ENCODE measurements at regions not wholly inside any gene's neighbourhood (a gene's known extent, or its start where the extent isn't known, plus 50 kb on each side); places are given as distances from the start of the nearest gene placed in this dataset.

DNA sequence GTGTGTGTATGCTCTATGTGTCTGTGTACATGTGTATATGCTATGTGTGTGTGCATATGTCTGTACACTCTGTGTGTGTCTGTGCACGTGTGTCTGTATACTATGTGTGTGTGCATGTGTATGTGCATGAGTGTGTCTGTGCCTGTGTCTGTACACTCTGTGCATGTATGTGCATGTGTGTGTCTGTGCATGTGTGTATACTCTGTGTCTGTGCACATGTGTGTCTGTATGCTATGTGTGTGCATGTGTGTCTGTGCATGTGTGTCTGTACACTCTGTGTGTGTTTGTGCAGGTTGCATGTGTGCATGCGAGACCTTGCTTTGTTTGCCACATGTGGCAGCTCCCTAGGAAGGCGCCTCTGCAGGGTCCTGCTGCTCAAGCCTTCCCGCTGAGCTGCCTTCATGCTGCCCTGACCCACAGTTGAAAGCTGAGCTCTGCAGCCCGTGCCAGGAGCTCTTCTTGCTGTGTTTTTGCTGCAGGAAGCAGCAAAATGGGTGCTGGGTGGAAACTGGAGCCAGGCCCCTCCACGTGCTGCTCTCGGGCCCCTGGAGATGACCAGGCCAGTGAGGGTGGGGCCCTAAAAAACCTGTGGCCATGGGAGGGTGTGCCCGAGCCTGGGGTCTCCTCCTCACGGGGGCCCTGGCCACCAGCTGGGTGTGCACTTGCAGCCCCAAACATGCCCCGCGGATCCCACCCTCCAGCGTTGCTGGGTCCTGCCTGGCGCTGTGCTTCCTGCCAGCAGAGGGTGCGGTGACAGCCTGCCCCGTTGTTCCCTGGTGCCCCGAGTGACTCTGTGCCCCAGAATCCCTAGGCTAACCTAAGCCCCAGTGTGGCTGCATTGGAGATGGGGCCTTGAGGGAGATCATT, 109.1 kb downstream of the DACT2 start:
- H3K4me3 ChIP-seq, result no peak overlapping the region
- H3K4me1 ChIP-seq, result no peaks in the 10 kb centered on the region
- no peak for DNase-seq
- H3K27me3 ChIP-seq, result no peaks in the 10 kb centered on the region
- no peak overlapping the region for H3K27ac ChIP-seq
- intact Hi-C loops (cut with DNase I), result no loop called here
- TF ChIP-seq, protein P1, sequence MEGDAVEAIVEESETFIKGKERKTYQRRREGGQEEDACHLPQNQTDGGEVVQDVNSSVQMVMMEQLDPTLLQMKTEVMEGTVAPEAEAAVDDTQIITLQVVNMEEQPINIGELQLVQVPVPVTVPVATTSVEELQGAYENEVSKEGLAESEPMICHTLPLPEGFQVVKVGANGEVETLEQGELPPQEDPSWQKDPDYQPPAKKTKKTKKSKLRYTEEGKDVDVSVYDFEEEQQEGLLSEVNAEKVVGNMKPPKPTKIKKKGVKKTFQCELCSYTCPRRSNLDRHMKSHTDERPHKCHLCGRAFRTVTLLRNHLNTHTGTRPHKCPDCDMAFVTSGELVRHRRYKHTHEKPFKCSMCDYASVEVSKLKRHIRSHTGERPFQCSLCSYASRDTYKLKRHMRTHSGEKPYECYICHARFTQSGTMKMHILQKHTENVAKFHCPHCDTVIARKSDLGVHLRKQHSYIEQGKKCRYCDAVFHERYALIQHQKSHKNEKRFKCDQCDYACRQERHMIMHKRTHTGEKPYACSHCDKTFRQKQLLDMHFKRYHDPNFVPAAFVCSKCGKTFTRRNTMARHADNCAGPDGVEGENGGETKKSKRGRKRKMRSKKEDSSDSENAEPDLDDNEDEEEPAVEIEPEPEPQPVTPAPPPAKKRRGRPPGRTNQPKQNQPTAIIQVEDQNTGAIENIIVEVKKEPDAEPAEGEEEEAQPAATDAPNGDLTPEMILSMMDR (IDR thresholded peaks at IDR 0.05), result no peak
- H3K9ac ChIP-seq (ENCODE audit: low read depth in 2 of 2, low read length in 2 of 2), result no peak overlapping the region
- H3K36me3 ChIP-seq, result no peaks in the 10 kb centered on the region
- no peaks in the 10 kb centered on the region for H3K9me3 ChIP-seq

DNA sequence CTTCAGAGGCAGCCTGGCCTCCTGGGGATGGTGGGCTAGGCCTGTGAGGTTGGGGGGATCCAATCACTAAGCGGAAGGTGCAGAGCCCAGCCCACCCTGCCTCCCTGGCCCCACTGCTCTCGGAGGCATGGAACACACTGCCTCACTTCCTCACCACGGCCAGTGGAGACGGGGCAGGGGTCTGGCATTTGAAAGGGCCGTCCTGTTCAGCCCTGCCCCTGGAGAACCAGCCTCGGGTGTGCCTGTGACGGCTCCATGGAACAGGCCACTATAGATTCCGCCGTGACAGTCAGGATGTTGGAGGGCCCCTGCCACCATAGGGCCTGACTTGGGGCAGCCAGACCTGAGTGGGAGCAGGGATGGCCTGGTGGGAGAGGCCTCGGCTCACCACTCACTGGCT, 110.2 kb downstream of the DACT2 start:
- intact Hi-C loops (cut with DNase I), result no loop called here
- TF ChIP-seq, protein P1 (IDR thresholded peaks at IDR 0.05), result no peak

DNA sequence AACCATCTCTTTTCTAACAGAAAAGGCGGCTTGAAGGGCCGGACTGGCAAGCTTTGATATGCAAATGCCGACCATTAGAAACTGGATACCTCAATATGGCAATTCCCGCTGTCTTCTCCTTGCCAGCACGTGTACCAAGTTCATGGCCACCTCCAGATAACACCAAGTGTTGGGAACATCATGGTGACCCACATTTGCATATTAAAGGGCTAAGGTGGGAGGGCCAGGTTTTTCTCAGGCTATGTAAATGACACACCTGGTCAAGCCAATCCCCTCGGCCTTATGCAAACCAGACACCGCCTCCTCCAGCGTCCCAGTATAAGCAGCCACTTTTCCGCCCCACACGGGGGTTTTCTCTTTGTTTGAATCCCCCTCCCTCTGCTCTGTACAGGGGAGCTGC, 110.7 kb downstream of the DACT2 start:
- Histone ChIP-seq H3K4me1 (no peaks in the 10 kb centered on the region), H3K9me3 (no peaks in the 10 kb centered on the region), H3K4me3 (no peak overlapping the region), H3K27ac (no peak overlapping the region), H3K9ac (ENCODE audit: low read depth in 2 of 2, low read length in 2 of 2) (no peak overlapping the region), H3K27me3 (no peaks in the 10 kb centered on the region), H3K36me3 (no peaks in the 10 kb centered on the region)
- TF ChIP-seq, protein P1 (IDR thresholded peaks at IDR 0.05), result no peak
- intact Hi-C loops (cut with DNase I), result no loop called here
- no peak for DNase-seq

More for the DNA sequence above, 110.2 kb downstream of the DACT2 start:
- H3K4me3 ChIP-seq, result no peak overlapping the region
- no peak overlapping the region for H3K9ac ChIP-seq (ENCODE audit: low read depth in 2 of 2, low read length in 2 of 2)
- no peaks in the 10 kb centered on the region for H3K36me3 ChIP-seq
- H3K27ac ChIP-seq, result no peak overlapping the region
- no peaks in the 10 kb centered on the region for H3K27me3 ChIP-seq
- no peak for DNase-seq
- no peaks in the 10 kb centered on the region for H3K4me1 ChIP-seq
- no peaks in the 10 kb centered on the region for H3K9me3 ChIP-seq

DNA sequence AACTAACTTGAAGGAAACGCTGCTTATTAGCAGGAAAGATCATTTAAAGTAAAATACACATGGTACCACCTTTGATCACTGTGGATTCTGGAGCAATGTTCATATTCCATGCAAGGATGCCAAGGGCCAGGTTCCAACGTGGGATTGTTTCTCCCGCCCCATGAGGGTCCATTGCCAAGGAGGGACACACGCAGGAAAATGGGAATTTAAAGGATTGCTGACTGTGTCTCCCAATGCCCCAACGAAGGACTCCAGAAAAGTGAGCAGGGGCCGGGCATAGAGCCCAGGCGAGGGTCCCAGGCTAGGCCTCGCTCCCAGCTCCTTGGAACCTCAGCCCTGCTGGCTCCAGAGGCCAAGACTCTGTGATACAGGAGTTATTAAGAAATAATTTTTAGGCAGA, 111.2 kb downstream of the DACT2 start:
- intact Hi-C loops (cut with DNase I), result no loop called here
- H3K4me3 ChIP-seq, result no peak overlapping the region
- TF ChIP-seq, protein P1 (IDR thresholded peaks at IDR 0.05), result no peak
- no peak overlapping the region for H3K9ac ChIP-seq (ENCODE audit: low read depth in 2 of 2, low read length in 2 of 2)
- no peaks in the 10 kb centered on the region for H3K27me3 ChIP-seq
- no peaks in the 10 kb centered on the region for H3K9me3 ChIP-seq
- no peaks in the 10 kb centered on the region for H3K36me3 ChIP-seq
- DNase-seq, result no peak
- H3K4me1 ChIP-seq, result no peaks in the 10 kb centered on the region
- no peak overlapping the region for H3K27ac ChIP-seq

DNA sequence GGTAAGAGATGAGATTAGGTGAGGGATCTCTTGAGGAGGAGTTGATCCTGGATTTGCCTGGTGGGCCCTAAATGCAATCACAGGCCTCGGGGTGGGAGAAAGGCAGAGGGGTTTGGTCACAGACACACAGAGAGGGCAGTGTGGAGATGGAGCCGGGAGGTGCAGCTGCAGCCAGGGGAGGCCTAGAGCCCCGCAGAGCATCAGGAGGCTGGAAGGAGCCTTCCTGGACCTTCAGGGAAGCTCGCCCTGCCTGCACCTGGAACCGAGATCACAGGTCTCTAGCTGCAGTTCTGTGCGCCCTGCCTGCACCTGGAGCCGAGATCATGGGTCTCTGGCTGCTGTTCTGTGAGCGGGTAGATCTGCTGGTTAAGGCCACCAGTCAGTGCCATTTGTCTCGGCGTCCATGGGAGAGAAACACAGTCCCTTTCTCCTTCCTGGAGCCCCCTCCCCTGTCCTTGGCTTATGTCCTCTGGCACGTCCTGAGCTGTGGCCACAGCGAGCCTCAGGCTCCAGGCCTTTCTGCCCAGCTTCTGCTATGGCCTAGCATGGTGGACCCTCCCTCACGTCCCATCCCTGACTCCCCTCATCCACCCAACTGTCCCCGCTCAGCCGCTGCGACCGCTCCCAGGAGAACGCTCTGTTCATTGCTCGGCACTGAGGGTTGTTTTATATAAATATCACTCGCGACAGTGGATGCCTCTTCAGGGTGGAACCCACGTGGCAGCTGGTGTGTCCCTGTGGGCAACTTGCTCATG, 112.0 kb downstream of the DACT2 start:
- Histone ChIP-seq H3K27me3 (no peaks in the 10 kb centered on the region), H3K9ac (ENCODE audit: low read depth in 2 of 2, low read length in 2 of 2) (no peak overlapping the region), H3K4me3 (no peak overlapping the region), H3K4me1 (no peaks in the 10 kb centered on the region), H3K36me3 (no peaks in the 10 kb centered on the region), H3K27ac (no peak overlapping the region), H3K9me3 (no peaks in the 10 kb centered on the region)
- no peak for DNase-seq
- intact Hi-C loops (cut with DNase I), result no loop called here
- TF ChIP-seq, protein P1 (IDR thresholded peaks at IDR 0.05), result no peak
